Activated CD8-positive, alpha-beta T cell treated with anti-CD3 and anti-CD28 coated beads for 36 hours (primary cell): ENCODE measurements at regions not wholly inside any gene's neighbourhood (a gene's known extent, or its start where the extent isn't known, plus 50 kb on each side); places are given as distances from the start of the nearest gene placed in this dataset.
"Not testable (repeated sequence)": the region's sequence is repeated elsewhere in the genome, so short reads cannot be mapped to it uniquely, and the experiment has no call there.

Experiments
- ATAC-seq: fragments of 200-7000 bp; cut with Tn5 transposase; one replicate; pipeline ENCODE4 v1.10.0; 2021; ENCODE audit warnings: mild to moderate bottlenecking, moderate library complexity
- CTCF ChIA-PET: fragments of 350-600 bp; sonication (Branson Sonifier 250); formaldehyde crosslinking; loops from one replicate; lab custom pipeline; 2021; ENCODE audit warnings: antibody characterized with exemption; lab: Charles Lee
- POLR2A ChIA-PET: fragments of 350-600 bp; sonication (Branson Sonifier 250); formaldehyde crosslinking; loops from one replicate; lab custom pipeline; 2021; ENCODE audit warnings: antibody characterized with exemption; lab: Charles Lee
- DNase-seq: peaks from one replicate; pipeline ENCODE4 v3.0.0-alpha.2; 2020
- H3K27ac Mint-ChIP-seq: one replicate; pipeline ENCODE4 v1.8.0; 2021; ENCODE audit warnings: mild to moderate bottlenecking, mixed read lengths
- H3K27me3 Mint-ChIP-seq: one replicate; pipeline ENCODE4 v1.8.0; 2021; ENCODE audit warnings: mixed read lengths
- H3K36me3 Mint-ChIP-seq: one replicate; pipeline ENCODE4 v1.8.0; 2021; ENCODE audit warnings: low read depth, mixed read lengths
- H3K4me1 Mint-ChIP-seq: one replicate; pipeline ENCODE4 v1.8.0; 2021; ENCODE audit warnings: low read depth, mixed read lengths
- H3K4me3 Mint-ChIP-seq: one replicate; pipeline ENCODE4 v1.8.0; 2021; ENCODE audit warnings: mild to moderate bottlenecking, moderate library complexity, mixed read lengths
- H3K9me3 Mint-ChIP-seq: one replicate; pipeline ENCODE4 v1.8.0; 2021; ENCODE audit warnings: mixed read lengths
- CTCF ChIP-seq: fragments of 200-600 bp; IDR thresholded peaks from one replicate; pipeline ENCODE4 v1.8.0; 2022; ENCODE audit warnings: antibody characterized with exemption, mild to moderate bottlenecking
- intact Hi-C: fragments of 100-400 bp; cut with micrococcal nuclease; formaldehyde crosslinking; loops from one replicate; pipeline ENCODE4 v1.10.0; 2022

GRCh38 chr3:550471-550870 is 353.9 kb downstream of the CHL1 start:
- no peak overlapping the region for H3K4me3 Mint-ChIP-seq
- no peak for DNase-seq
- no peak for TF ChIP-seq CTCF
- intact Hi-C loops: no loop called here
- H3K4me1 Mint-ChIP-seq: no peaks in the 10 kb centered on the region
- H3K27ac Mint-ChIP-seq: no peak overlapping the region
- ATAC-seq: no peak
- POLR2A ChIA-PET: no interaction called here
- no peaks in the 10 kb centered on the region for H3K27me3 Mint-ChIP-seq
- H3K36me3 Mint-ChIP-seq: no peaks in the 10 kb centered on the region
- peaks cover 4% of the 10 kb centered on the region for H3K9me3 Mint-ChIP-seq
- CTCF ChIA-PET: no interaction called here

GRCh38 chr3:557972-558371 is 361.4 kb downstream of the CHL1 start:
- DNase-seq (no peak), ATAC-seq (no peak)
- ChIA-PET CTCF (no interaction called here), POLR2A (no interaction called here)
- intact Hi-C loops: no loop called here
- Mint-ChIP-seq H3K27ac (no peak overlapping the region), H3K4me1 (no peaks in the 10 kb centered on the region), H3K36me3 (no peaks in the 10 kb centered on the region), H3K9me3 (peaks cover 5% of the 10 kb centered on the region), H3K27me3 (no peaks in the 10 kb centered on the region), H3K4me3 (no peak overlapping the region)
- no peak for TF ChIP-seq CTCF

GRCh38 chr3:567488-568185 is 371.1 kb downstream of the CHL1 start:
- no peaks in the 10 kb centered on the region for H3K4me1 Mint-ChIP-seq
- peaks cover 2% of the 10 kb centered on the region for H3K9me3 Mint-ChIP-seq
- no peak overlapping the region for H3K4me3 Mint-ChIP-seq
- ChIA-PET CTCF (no interaction called here), POLR2A (no interaction called here)
- H3K36me3 Mint-ChIP-seq: no peaks in the 10 kb centered on the region
- ATAC-seq: no peak
- DNase-seq: no peak
- no peak overlapping the region for H3K27ac Mint-ChIP-seq
- TF ChIP-seq CTCF: no peak
- intact Hi-C loops: no loop called here
- H3K27me3 Mint-ChIP-seq: no peaks in the 10 kb centered on the region

GRCh38 chr3:579529-579928 is 383.0 kb downstream of the CHL1 start:
- H3K4me1 Mint-ChIP-seq, ATAC-seq, H3K27ac Mint-ChIP-seq, DNase-seq, POLR2A ChIA-PET, H3K9me3 Mint-ChIP-seq, intact Hi-C loops, H3K27me3 Mint-ChIP-seq, H3K36me3 Mint-ChIP-seq, CTCF ChIA-PET, H3K4me3 Mint-ChIP-seq: not testable (repeated sequence)

- H3K36me3 Mint-ChIP-seq, H3K4me3 Mint-ChIP-seq, ATAC-seq, CTCF ChIA-PET, H3K9me3 Mint-ChIP-seq, intact Hi-C loops, DNase-seq, H3K27me3 Mint-ChIP-seq, H3K27ac Mint-ChIP-seq, H3K4me1 Mint-ChIP-seq, POLR2A ChIA-PET: not testable (repeated sequence)
Observed at GRCh38 chr3:589066-589465, 392.5 kb downstream of the CHL1 start.

- not testable (repeated sequence) for H3K9me3 Mint-ChIP-seq
Observed at GRCh38 chr3:597304-597703, 400.7 kb downstream of the CHL1 start.

GRCh38 chr3:597746-598145 is 401.2 kb downstream of the CHL1 start:
- H3K36me3 Mint-ChIP-seq, intact Hi-C loops, ATAC-seq, H3K9me3 Mint-ChIP-seq, H3K27me3 Mint-ChIP-seq, H3K4me1 Mint-ChIP-seq, POLR2A ChIA-PET, H3K4me3 Mint-ChIP-seq, H3K27ac Mint-ChIP-seq, DNase-seq, CTCF ChIA-PET: not testable (repeated sequence)

More at GRCh38 chr3:597304-597703, 400.7 kb downstream of the CHL1 start:
- ATAC-seq, H3K27me3 Mint-ChIP-seq, H3K27ac Mint-ChIP-seq, H3K36me3 Mint-ChIP-seq, CTCF ChIA-PET, H3K4me1 Mint-ChIP-seq, intact Hi-C loops, POLR2A ChIA-PET, H3K4me3 Mint-ChIP-seq, DNase-seq: not testable (repeated sequence)

- H3K4me1 Mint-ChIP-seq, DNase-seq, ATAC-seq, H3K4me3 Mint-ChIP-seq, CTCF ChIA-PET, H3K27me3 Mint-ChIP-seq, H3K9me3 Mint-ChIP-seq, POLR2A ChIA-PET, intact Hi-C loops, H3K27ac Mint-ChIP-seq, H3K36me3 Mint-ChIP-seq: not testable (repeated sequence)
Observed at GRCh38 chr3:607480-607879, 410.9 kb downstream of the CHL1 start.
